OCI-LY7 (cell line): ENCODE measurements at regions not wholly inside any gene's neighbourhood (a gene's known extent, or its start where the extent isn't known, plus 50 kb on each side); places are given as distances from the start of the nearest gene placed in this dataset.

ENCODE experiments used
- EZH2phosphoT487 ChIP-seq: fragments of 200-600 bp; sonication (generic); IDR thresholded peaks from 2 replicates; pipeline ENCODE4 v1.6.1; 2018; ENCODE audit warnings: low read depth, borderline replicate concordance, mild to moderate bottlenecking, mixed run types, antibody characterized with exemption, low read length, moderate library complexity, mixed read lengths
- TF ChIP-seq, protein P1 (sequence below): fragments of 200-600 bp; sonication (generic); conservative IDR thresholded peaks from 2 replicates; pipeline ENCODE4 v1.5.1; 2014; ENCODE audit warnings: mild to moderate bottlenecking, antibody characterized with exemption, low read length, moderate library complexity, mixed read lengths

DNA sequence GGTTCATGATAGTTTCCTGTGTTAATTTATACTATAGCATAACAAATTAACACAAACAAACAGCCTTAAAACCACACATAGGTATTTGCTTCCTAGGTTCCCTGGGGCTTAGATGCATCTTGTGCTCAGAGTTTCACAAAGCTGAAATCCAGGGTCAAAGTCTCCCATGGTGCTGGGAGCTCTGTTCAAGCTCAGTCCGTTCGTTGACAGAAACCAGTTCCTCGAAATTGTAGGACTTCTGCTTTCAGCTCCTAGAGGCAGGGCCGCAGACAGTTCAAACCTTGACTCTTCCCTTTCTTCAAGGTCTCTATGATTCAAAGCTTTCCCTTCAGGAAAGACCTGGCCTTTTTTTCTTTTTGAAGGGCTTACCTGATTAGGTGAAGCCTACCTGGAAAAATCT lies 90.5 kb downstream of the VSTM2A start:
- TF ChIP-seq, protein P1, sequence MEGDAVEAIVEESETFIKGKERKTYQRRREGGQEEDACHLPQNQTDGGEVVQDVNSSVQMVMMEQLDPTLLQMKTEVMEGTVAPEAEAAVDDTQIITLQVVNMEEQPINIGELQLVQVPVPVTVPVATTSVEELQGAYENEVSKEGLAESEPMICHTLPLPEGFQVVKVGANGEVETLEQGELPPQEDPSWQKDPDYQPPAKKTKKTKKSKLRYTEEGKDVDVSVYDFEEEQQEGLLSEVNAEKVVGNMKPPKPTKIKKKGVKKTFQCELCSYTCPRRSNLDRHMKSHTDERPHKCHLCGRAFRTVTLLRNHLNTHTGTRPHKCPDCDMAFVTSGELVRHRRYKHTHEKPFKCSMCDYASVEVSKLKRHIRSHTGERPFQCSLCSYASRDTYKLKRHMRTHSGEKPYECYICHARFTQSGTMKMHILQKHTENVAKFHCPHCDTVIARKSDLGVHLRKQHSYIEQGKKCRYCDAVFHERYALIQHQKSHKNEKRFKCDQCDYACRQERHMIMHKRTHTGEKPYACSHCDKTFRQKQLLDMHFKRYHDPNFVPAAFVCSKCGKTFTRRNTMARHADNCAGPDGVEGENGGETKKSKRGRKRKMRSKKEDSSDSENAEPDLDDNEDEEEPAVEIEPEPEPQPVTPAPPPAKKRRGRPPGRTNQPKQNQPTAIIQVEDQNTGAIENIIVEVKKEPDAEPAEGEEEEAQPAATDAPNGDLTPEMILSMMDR, result no peak
- TF ChIP-seq EZH2phosphoT487, result no peak
